PC-3 (cell line): ENCODE measurements at regions not wholly inside any gene's neighbourhood (a gene's known extent, or its start where the extent isn't known, plus 50 kb on each side); places are given as distances from the start of the nearest gene placed in this dataset.

Experiments
- EZH2 ChIP-seq: fragments of 300-600 bp; sonication (generic); IDR thresholded peaks from one replicate; pipeline ENCODE4 v1.6.1; 2017; ENCODE audit warnings: antibody characterized with exemption, mild to moderate bottlenecking, low read length; ENCODE audit not compliant: unreplicated experiment
- TF ChIP-seq, protein P1 (sequence below): fragments of 300-600 bp; sonication (generic); conservative IDR thresholded peaks from 2 replicates; pipeline ENCODE4 v1.5.1; 2017; ENCODE audit warnings: antibody characterized with exemption, low read depth, mild to moderate bottlenecking, low read length

DNA sequence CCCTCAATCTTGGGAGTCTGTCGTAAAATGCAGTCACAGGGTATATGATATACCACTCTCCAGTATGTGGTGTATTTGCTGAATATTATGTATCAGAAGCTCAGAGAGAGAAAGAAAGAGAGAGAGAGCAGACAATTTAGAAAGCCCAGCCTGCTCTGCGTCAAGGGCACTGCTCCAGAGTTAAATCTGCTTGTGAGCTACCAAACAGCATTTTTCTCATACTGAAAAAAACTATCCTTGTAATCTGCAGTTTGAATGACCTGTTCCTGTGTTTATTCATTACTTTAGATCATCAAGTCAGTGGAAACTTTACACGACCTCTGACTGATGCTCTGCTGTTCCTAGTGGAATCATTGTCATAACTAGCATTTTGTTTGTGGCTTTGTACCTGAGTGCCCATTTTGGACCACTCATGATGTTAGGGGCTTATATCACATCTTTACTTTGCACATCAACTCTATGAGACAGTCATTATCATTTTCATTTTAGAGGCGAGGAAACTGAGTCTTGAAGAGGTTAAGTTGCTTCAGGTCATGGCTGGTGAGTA lies 89.2 kb upstream of the PELI1 start:
- TF ChIP-seq, protein P1, sequence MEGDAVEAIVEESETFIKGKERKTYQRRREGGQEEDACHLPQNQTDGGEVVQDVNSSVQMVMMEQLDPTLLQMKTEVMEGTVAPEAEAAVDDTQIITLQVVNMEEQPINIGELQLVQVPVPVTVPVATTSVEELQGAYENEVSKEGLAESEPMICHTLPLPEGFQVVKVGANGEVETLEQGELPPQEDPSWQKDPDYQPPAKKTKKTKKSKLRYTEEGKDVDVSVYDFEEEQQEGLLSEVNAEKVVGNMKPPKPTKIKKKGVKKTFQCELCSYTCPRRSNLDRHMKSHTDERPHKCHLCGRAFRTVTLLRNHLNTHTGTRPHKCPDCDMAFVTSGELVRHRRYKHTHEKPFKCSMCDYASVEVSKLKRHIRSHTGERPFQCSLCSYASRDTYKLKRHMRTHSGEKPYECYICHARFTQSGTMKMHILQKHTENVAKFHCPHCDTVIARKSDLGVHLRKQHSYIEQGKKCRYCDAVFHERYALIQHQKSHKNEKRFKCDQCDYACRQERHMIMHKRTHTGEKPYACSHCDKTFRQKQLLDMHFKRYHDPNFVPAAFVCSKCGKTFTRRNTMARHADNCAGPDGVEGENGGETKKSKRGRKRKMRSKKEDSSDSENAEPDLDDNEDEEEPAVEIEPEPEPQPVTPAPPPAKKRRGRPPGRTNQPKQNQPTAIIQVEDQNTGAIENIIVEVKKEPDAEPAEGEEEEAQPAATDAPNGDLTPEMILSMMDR: no peak
- TF ChIP-seq EZH2: no peak
